Spleen (tissue), 7 donors: ENCODE measurements at regions not wholly inside any gene's neighbourhood (a gene's known extent, or its start where the extent isn't known, plus 50 kb on each side); places are given as distances from the start of the nearest gene placed in this dataset.

Experiments used
- POLR2AphosphoS5 ChIP-seq, 3 donors: sonication (generic); formaldehyde crosslinking; IDR thresholded peaks; one replicate each; pipeline ENCODE4 v1.5.1; 2017; ENCODE audit warnings: antibody characterized with exemption in 3 of 3
- TF ChIP-seq, protein P1 (sequence below), 11 experiments: fragments of 200-600 bp in 7 of 11; fragments of 450-650 bp in 4 of 11; sonication (generic) in 4 of 11; IDR thresholded peaks in 8 of 11; conservative IDR thresholded peaks in 3 of 11; 1 replicate in 7 of 11; 2 replicates in 4 of 11; pipeline versions ENCODE4 v1.4.0 to v1.8.0; 2016 to 2021; ENCODE audit warnings: antibody characterized with exemption in 11 of 11, inconsistent platforms in 4 of 11, mild to moderate bottlenecking in 1 of 11
- donor health status: DM: no; HTN: no; CAD: no; lungs with moderate emphysema.
- donor health status: DM: no; HTN: no; CAD: no.
- donor health status: DM: no; HTN: no; CAD: no.

DNA sequence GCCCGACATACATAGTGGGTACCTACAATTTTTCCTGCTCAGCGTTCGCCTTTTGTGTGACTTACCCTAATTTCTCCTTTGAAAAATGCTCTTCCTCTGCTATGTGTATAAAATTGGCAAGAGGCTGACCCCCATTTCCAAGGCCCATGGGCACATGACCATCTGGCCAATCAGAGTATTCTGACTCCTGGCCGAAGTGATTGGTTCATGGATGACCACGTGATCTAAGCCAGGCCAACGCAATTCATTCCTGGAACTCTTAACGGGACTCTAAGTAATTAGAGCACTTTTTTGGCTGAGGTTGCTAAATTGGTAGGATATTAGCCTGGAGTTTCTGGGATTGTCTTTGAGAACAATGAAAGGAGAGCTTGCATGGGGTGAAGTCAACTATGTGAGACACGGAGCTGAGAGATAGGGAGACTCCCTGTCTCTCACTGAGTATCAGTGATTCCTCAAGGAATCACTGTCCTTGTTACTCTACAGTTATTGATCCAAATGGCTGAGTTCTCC lies 110.1 kb upstream of the TBX3 start:
- TF ChIP-seq, protein P1, sequence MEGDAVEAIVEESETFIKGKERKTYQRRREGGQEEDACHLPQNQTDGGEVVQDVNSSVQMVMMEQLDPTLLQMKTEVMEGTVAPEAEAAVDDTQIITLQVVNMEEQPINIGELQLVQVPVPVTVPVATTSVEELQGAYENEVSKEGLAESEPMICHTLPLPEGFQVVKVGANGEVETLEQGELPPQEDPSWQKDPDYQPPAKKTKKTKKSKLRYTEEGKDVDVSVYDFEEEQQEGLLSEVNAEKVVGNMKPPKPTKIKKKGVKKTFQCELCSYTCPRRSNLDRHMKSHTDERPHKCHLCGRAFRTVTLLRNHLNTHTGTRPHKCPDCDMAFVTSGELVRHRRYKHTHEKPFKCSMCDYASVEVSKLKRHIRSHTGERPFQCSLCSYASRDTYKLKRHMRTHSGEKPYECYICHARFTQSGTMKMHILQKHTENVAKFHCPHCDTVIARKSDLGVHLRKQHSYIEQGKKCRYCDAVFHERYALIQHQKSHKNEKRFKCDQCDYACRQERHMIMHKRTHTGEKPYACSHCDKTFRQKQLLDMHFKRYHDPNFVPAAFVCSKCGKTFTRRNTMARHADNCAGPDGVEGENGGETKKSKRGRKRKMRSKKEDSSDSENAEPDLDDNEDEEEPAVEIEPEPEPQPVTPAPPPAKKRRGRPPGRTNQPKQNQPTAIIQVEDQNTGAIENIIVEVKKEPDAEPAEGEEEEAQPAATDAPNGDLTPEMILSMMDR (IDR thresholded peaks at IDR 0.05 in 8 of 11, conservative IDR thresholded peaks at IDR 0.05 in 3 of 11), result no peak
- no peak for TF ChIP-seq POLR2AphosphoS5 (IDR thresholded peaks at IDR 0.05)
